Loucy (cell line): ENCODE measurements at regions not wholly inside any gene's neighbourhood (a gene's known extent, or its start where the extent isn't known, plus 50 kb on each side); places are given as distances from the start of the nearest gene placed in this dataset.

ENCODE experiments used
- CTCF ChIP-seq: fragments of 200-600 bp; sonication (generic); conservative IDR thresholded peaks from 2 replicates; pipeline ENCODE4 v1.5.1; 2014; ENCODE audit warnings: mild to moderate bottlenecking, antibody characterized with exemption, low read length
- EZH2phosphoT487 ChIP-seq: fragments of 200-600 bp; IDR thresholded peaks from 2 replicates; pipeline ENCODE4 v1.6.1; 2018; ENCODE audit warnings: antibody characterized with exemption, mild to moderate bottlenecking, moderate library complexity, borderline replicate concordance

GRCh38 chr13:106302843-106303242 lies 232.6 kb downstream of the EFNB2 start:
- TF ChIP-seq CTCF (no peak), EZH2phosphoT487 (no peak)
